ENCODE measurements at regions not wholly inside any gene's neighbourhood (a gene's known extent, or its start where the extent isn't known, plus 50 kb on each side); places are given as distances from the start of the nearest gene placed in this dataset.

GRCh38 chr2:200730960-200731359 is 80.8 kb upstream of the BZW1 start:
- TF ChIP-seq CTCF (IDR thresholded peaks at IDR 0.05; ENCODE audit: borderline replicate concordance, extremely low read depth, low read length, poor library complexity, severe bottlenecking) (no peak), EZH2 (IDR thresholded peaks at IDR 0.05; ENCODE audit: borderline replicate concordance, low read depth, low read length, severe bottlenecking) (no peak)

Data from DND-41 (cell line).